NCI-H1092 (cell line): ENCODE measurements at regions not wholly inside any gene's neighbourhood (a gene's known extent, or its start where the extent isn't known, plus 50 kb on each side); places are given as distances from the start of the nearest gene placed in this dataset.
"Not testable (repeated sequence)": the region's sequence is repeated elsewhere in the genome, so short reads cannot be mapped to it uniquely, and the experiment has no call there.

Experiments
- DNase-seq: peaks from one replicate; lab custom pipeline; 2025; lab: John Stamatoyannopoulos, UW

DNA sequence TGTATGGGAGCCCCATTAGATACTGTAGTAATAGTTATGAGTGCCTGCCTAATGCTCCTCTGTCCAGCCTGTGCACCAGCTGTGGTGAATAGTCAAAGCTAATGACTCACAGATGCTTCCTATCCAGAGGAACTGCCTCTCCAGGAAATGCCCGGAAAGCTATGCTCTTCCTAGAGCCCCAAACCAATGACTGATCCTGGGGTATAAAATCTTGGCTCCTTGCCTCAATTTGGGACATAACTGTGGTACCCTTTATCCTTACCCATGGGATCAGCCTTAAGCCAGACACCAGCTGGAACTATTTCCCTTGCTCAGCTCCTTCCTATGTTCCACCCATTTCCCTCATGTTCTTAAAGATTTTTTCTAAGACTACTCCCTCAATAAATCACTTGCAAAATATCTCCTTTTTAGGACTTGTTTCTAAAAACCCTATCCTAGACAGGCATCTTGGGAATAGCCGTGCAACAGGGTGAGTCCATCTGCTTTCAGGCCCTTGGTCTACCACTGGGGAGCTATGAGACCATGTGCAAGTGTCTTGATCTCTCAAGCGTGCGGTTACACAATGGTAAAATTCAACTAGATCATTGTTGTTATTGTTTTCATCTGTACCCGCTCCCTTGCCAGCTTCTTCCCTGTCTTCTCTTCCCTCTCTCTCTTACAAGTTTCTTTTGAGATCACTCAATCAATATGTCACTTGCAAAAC is 283.7 kb downstream of the BTBD3 start:
- DNase-seq = no peak

DNA sequence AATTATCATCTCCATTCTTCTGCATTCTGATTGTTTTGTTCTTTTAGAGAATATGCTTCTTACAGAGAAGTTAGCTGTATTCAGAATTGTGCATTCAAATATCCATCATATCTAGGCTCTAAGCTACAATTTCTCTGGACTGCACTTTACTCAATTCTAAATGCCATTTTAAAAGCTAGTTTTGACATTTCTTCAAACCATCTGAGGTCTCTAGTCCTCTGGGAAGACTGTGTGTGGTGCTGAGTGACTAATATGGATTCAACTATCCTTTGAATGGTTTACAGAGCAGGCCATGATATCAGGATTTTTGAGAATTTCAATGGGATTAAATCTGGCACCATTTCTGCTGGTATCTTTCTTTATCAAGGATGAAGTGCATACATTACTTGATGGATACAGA is 285.7 kb downstream of the BTBD3 start:
- DNase-seq = no peak

DNA sequence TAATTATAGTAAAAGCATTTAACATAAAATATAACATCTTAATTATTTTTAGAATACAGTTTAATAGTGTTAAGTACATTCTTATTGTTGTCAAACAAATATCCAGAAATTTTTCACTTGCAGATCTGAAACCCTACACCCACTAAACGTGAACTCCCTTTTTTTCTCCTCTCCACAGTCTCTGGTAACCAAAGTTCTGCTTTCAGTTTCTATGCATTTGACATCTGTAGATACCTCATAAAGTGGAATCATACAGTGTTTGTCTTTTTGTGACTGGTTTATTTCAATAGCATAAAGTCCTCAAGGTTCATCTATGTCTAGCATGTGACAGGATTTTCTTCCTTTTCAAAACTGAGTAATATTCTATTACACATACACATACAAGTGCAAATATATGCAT is 286.3 kb downstream of the BTBD3 start:
- no peak for DNase-seq

DNA sequence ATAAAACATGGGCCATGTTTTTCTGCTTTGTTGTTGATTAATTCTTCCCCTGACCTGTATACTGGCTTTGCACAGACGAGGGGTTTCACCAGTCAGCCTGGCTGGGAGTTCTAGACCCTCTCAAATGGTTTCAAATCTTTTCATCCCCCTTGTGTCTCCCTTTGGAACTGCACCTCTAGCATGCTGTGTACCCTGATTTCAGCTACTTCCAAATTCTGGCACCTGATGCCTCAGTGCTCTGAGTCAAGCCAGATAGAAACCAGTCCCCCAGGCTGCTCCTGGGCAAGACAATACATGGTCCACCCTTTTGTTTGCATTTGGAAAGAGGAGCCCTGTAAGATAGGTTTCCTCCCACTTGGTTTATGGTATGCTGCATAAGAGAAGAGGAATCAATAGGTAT is 290.2 kb downstream of the BTBD3 start:
- DNase-seq = no peak

DNA sequence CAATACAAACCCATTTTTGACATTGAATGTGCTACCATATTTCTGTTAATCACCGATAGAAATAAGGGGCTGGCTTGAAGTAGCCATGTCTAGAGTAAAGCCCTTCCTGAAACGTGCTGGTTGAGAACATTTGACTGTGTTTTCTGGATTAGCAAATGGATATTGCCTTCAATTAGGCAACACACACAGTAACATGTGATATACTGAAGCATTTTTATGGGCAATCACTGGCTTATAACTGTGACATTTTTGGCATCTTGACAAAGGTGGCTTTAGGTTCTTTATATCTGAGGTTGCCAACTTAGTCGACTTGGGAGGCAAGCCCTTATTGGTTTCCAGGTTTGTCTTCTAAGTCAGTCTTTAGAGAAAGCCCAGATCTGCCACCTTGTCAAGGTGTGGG is 292.9 kb downstream of the BTBD3 start:
- no peak for DNase-seq

DNA sequence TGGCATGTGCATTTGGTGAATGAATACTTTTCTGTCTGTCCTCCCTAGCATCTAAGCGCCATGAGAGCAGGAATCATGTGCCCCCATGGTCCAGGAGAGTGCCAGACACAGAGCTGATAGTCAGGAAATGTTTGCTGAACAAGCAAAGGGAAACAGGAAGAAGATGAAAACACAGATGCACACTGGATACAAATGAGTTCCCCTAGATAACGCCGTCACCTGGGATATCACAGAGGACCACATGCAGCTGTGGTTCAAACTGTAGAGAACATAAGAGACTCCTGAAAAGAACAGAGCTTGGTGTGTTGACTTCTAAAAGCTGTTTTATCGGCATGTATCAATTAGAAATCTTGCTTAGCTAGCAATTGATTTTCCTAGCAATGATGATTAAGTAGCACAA is 293.7 kb downstream of the BTBD3 start:
- no peak for DNase-seq

DNA sequence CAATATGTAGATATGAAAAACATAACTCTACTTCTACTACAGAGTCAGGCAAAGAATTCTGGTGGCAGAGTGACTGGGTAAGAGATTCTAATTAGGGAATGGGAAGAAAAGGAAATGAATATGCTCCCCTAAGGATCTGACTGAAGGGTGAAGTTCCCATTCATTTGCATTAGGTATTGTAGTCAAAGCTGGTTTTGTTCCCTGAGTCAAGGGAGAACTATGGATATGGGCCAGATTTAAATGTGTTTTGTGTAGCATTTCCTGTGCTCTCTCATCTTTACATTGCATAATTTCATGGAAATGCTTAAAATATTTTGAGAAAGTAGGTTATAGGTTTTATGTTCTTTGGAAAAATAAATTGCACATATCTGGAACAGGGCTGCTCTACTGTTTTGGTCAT is 299.7 kb downstream of the BTBD3 start:
- no peak for DNase-seq

DNA sequence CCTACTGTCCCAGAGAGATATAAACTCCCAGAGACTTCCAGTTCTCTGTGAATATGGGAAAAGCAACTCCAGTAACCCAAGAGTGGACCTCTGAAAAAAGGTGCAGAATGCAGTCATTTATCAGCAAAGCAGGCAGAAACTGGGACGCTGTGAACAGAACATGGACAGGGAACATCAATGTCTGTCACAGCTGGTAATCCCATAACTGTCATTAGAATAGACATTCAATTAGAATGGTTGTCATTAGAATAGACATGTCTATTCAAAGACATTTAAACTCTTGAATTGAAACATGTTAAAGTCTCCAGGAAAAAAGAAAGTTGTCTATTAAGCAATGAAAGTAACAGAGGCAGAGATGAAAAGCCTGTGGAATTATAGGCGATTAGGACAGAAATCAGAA is 302.1 kb downstream of the BTBD3 start:
- DNase-seq = no peak

DNA sequence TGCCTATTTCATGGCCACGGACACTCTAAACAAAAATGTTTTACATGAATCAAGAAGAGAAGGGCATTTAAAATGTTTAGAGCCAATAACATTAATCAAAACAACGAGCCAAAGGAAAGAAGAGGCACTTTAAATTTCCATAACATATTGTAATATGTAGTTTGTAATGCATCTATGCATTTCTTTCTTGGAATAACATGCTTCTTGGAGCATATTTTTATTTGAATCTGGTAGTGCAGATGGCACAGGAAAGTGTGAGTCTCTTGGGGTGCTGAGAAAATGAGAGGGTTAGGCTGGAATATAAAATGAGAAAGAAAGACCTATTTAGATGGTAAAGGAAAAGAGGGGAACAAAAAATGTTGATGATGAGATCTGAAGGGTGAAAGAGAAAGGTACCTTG is 305.4 kb downstream of the BTBD3 start:
- DNase-seq = no peak

DNA sequence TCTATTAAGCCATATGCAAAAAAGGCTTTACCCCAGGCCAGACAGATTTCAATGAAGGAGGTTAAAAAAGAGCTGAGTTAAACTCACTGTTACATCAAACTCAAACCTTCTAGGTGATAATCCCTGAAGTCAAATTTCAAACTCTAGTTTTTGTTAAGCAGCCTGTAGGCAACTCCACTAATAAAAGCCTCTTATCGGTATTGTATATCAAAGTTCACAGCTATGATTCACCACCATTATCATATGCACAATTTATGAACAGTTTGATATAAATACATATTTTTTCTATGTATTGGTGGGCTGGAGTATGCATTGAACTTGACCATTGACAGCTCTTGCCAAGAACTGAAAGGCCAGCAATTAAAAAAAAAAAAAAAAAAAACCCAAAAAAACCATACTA is 308.2 kb downstream of the BTBD3 start:
- DNase-seq = no peak

DNA sequence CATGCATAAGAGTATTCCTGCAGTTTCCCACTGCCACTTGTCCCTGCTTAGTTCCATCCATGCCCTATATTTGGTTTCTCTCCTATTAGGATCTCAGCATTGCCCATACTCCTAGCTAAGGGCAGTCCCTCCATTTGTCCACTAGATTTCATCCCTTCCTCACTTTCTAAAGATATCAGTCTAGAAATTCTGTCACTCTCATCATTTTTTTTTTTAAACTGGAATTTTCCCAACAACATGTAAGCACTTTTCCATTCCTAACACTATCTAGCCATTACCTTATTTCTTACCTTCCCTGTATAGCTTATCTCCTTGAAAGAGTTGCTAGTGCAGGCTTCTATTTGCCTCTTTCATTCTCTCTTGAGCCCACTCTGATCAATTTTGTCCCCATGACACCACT is 312.2 kb downstream of the BTBD3 start:
- no peak for DNase-seq

DNA sequence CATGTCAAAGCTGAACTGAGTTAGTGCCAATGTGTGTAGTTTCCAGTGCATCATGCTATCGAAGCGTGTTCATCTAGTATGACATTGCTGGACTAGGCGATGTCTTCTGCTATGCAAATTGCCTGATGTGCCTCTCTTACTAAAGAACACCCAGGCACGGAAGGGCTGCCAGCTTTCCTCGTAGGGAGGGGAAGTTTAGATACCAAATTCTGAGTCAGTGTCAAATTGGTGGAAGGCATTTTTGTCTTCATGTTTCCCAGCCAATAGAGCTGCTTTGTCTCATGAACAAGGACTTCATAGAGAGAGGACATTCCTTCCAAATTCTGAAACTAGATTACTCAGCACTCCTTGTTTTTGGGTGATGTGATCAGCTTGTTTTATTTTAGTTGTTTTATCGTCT is 320.1 kb downstream of the BTBD3 start:
- DNase-seq = no peak

DNA sequence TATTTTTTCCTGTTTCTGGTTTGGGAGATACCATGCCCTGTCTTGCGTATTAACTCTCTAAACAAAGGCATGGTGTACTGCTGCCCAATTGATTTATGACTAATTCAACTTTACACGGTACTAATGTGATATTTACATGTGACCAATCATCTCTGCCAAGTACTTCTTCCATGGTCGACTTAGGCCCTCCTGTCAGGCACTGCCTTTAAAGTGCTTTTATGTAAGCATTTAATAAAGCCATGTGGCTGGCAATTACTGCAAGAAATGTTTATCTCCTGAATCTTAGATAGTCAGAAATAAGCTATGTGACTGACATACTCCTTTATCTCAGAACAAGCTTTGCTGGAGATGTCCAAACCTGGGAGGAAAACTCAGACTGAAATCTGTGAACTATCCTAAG is 323.4 kb downstream of the BTBD3 start:
- peak; percentile 5 for DNase-seq

DNA sequence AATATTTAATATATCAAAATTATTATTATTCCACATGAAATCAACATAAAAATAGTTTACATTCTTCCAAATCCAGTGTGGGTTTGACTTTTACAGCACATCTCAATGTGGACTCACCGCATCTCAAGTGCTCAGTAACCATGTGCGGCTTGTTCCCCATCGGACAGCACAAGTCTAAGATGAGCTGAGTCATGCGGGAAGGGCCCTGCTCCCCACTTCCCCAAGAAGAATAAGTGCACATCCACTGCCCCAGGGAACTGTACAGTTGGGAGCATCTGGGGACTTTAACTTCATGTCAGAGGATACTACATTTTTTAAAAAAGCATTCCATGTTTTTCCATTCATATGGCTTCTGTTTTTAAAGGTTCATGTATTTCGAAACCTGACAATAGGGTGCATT is 325.6 kb downstream of the BTBD3 start:
- DNase-seq = no peak

DNA sequence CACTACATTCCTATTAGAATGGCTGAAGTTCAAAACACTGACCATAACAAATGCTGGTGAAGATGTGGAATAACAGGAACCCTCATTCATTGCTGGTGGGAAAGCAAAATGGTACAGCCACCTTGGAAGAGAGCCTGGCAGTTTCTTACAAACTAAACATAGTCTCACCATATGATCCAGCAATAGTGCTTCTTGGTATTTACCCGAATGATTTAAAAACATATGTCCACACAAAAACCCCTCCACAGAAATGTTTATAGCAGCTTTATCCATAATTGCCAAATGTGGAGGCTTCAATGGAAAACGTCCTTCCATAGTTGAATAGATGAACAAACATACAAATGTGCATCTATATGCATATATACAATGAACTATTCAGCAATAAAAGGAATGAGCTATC is 330.8 kb downstream of the BTBD3 start:
- no peak for DNase-seq

DNA sequence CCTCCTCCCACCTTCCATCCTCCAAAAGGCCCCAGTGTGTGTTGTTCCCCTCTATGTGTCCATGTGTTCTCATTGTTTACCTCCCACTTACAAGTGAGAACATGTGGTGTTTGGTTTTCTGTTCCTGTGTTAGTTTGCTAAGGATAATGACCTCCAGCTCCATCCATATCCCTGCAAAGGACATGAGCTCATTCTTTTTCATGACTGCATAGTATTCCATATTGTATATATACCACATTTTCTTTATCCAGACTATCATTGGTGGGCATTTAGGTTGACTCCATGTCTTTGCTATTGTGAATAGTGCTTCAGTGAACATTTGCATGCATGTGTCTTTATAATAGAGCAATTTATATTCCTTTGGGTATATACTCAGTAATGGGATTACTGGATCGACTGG is 333.0 kb downstream of the BTBD3 start:
- DNase-seq = not testable (repeated sequence)

DNA sequence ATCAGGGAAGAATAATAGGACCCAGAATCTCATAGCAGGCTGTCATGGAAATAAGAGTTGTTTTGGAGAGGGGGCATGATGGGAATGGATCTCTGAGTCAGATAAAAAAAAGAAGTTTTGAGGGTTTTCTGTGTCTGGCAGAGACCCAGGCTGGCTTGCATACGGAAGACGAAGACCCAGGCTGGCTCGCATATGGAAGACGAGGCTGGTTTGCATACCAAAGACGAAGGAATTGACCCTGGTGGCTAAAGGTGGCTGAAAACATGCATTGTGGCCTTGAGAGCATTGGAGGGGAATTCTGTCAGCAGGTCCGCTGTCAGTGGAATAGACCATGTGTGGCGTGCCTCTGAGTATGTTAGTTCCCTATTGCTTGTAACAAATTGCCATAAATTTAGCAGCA is 335.1 kb downstream of the BTBD3 start:
- no peak for DNase-seq

DNA sequence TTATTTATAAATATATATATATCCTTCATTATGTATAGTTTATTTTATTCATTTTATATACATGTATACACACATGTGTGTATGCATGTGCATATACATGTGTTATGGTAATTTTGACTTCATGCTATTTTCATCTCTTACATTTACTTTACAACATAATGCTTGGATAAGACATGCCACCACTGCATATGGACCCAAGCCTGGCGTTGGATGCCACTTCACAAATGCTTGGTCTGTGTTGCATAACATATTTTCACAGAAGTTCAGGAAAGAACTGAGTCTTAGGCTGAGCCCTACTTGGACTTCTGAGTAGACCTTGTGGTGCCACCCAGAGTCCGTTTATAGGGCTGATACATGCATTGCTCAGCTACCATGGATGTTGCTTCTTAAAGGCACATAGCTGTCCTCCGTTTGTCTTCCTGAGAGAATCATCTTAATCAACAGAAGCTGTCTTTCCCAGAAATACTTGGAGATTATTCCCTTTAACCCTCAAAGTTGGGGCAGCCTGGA is 337.8 kb downstream of the BTBD3 start:
- no peak for DNase-seq

DNA sequence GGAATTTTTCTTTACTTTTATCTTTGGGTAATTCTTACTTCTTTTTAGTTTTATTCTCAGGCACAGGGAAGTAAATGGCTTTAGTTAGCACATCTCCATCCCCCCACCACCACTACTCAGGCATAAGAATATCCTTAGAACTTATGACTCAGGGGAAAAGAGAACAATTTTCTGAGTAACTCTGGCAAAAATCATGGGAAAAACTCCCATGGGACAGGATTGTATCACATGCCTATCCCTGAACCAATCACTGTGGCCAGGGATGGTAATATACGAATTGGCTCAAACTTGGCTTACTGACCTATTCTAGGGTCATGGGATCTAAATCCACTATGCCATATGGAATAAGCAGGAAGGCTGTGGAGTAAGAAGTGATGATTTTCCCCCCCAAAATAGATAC is 339.1 kb downstream of the BTBD3 start:
- no peak for DNase-seq

DNA sequence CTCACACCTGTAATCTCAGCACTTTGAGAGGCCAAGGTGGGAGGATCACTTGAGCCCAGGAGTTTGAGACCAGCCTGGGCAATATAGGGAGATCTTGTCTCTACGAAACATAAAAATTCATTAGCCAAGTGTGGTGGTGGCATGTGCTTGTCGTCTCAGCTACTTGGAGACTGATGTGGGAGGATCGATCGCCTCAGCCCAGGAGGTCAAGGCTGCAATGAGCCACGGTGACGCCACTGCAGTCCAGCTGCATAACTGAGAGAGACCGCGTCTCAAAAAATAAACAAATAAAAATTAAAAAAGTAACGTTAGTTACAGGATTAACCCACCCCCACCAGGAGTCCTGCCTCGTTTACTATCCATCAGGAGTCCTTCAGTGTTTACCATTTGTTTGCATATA is 345.1 kb downstream of the BTBD3 start:
- DNase-seq = no peak

DNA sequence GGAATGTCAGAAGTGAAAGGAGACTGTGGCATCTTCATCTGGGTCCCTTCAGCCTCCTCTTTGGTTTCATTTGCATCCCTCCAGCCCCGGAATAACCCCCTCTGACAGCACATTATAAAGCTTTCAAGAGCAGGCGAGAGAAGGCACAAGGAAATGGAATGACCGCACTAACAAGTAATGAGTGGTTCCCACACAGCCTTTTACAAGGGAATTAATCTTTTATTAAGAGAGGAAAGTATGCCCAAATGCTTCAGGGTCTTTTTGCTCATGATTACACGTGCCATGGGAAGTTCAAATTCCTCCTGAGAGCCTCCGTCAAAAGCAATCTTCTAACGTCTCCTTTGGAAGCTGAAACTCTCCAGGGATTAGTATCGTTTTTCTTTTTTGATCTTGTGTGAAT is 347.0 kb downstream of the BTBD3 start:
- no peak for DNase-seq

DNA sequence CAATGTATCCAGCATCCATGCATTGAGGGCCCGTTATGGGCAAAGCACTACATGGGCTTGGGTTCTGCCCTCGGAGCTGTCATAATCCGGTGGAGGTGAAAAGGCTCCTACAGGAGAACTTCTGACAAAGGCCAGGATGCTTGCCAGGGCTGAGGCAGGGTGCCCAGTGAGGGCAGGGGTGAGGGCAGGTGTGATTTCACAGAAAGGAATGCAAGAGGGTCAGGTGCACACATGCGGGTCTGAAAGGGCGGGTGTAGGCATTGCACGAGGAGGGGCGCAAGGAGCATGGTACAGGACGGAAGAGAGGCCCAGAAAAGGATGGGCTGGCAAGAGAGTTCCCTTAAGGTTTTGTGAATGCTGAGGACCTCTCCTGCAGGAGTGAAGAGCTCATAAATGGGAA is 348.0 kb downstream of the BTBD3 start:
- DNase-seq = no peak

DNA sequence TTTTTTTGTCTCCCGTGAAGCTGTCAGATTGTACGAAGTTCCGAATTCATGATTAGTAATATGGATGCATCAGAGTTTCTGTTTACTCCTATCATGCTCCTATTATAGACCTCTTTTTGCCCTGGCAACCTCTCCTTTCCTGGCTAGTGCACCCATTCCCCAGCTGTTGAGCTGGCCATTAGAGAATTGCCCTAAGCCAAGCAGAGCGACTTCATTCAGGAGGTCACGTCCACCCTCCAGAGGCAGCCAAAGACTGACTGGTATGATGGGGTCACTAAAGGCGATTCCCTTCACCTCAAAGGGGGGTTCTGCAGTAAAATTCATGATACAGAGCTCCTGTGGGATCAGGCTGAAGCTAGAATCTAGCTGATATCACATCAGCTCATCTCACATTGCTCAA is 351.9 kb downstream of the BTBD3 start:
- no peak for DNase-seq

DNA sequence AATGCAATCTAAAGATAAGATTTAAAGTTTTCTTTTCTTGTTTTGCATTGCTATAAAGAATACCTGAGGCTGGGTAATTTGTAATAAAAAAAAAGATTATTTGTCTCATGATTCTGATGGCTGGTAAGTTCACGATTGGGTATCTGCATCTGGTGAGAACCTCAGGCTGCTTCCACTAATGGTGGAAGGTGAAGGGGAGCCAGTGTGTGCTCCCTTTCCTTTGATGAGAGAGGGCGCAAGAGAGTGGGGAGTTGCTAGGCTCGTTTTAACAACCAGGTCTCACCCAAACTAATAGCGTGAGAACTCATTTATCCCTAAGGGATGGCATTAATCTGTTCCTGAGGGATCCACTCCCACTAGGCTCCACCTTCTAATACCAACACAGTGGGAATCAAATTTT is 353.2 kb downstream of the BTBD3 start:
- no peak for DNase-seq
